ENCODE measurements at regions not wholly inside any gene's neighbourhood (a gene's known extent, or its start where the extent isn't known, plus 50 kb on each side); places are given as distances from the start of the nearest gene placed in this dataset.
"Not testable (repeated sequence)": the region's sequence is repeated elsewhere in the genome, so short reads cannot be mapped to it uniquely, and the experiment has no call there.

DNA sequence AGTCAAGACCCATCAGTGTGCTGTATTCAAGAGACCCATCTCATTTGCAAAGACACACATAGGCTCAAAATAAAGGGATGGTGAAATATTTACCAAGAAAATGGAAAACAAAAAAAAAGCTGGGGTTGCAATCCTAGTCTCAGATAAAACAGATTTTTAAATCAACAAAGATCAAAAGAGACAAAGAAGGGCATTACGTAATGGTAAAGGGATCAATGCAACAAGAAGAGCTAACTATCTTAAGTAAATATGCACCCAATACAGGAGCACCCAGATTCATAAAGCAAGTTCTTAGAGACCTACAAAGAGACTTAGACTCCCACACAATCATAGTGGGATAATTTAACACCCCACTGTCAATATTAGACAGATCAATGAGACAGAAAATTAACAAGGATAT is 343.5 kb downstream of the IRS1 start:
- FAIRE-seq; H4K20me1 ChIP-seq (ENCODE audit: insufficient read depth, low read length); intact Hi-C loops (cut with micrococcal nuclease; ENCODE audit: unreplicated experiment); H3K4me3 ChIP-seq (replicated peaks in 1 of 3; ENCODE audit: insufficient read depth in 1 of 3, low read depth in 2 of 3, low read length in 3 of 3); H3K79me2 ChIP-seq (ENCODE audit: insufficient read depth, low read length); H3K27me3 ChIP-seq (ENCODE audit: control insufficient read depth in 1 of 2, insufficient read depth in 2 of 2, low read length in 2 of 2); H2AFZ ChIP-seq (ENCODE audit: low read length); in situ Hi-C loops (cut with HindIII; ENCODE audit: extremely low pct_ligation_motif_present, low pct_unique_long_range_greater_than_20kb); H3K36me3 ChIP-seq (replicated peaks in 1 of 2; ENCODE audit: control insufficient read depth in 1 of 2, insufficient read depth in 2 of 2, low read length in 2 of 2); ATAC-seq; BruUV-seq (replicated peaks); H3K4me2 ChIP-seq (ENCODE audit: low read depth, low read length); H3K9ac ChIP-seq (ENCODE audit: insufficient read depth, low read depth, low read length); CTCF ChIA-PET (ENCODE audit: low intra/inter-chr PET ratio, low total read pairs); H3K27ac ChIP-seq (ENCODE audit: extremely low read length, insufficient read depth, low read length); TF ChIP-seq CREM (CRISPR knock-in tag; IDR thresholded peaks at IDR 0.05): not testable (repeated sequence)
- POLR2A ChIA-PET: interaction anchor here (1.7 kb wide), 1 partner anchor 22 kb away, joined by 4 read pairs; no protein-coding TSS in a partner anchor
- Histone ChIP-seq H3K4me1 (ENCODE audit: insufficient read depth, low read length) (peaks cover 26% of the 10 kb centered on the region; the same call in 1 of the 2 replicates), H3K9me3 (ENCODE audit: low read length) (peaks cover 36% of the 10 kb centered on the region)
- DNase-seq (ENCODE audit: low spot score): peak; percentile 28
- 21% methylated on average over 1 of the region's 1 CpG for WGBS (ENCODE audit: low lambda C conversion rate)
- TF ChIP-seq MED1 (CRISPR knock-in tag; IDR thresholded peaks at IDR 0.05) (peak; percentile 75), TRIM24 (CRISPR knock-in tag; IDR thresholded peaks at IDR 0.05) (peak; percentile 67; the same call in 1 of the 2 replicates), THAP11 (CRISPR knock-in tag; IDR thresholded peaks at IDR 0.05) (peak; percentile 52; the same call in 1 of the 2 replicates), TCF7 (IDR thresholded peaks at IDR 0.05; ENCODE audit: low read depth) (peak; percentile 87), CREM (IDR thresholded peaks at IDR 0.05) (peak; percentile 62; the same call in 1 of the 2 replicates), FOXA1 (IDR thresholded peaks at IDR 0.05) (0 out of 2 replicates have a peak, but pooled peaks have one; percentile 19), FOXA1 (CRISPR knock-in tag; IDR thresholded peaks at IDR 0.05) (peak; percentile 73), MAFK (conservative IDR thresholded peaks at IDR 0.05 in 1 of 2, IDR thresholded peaks at IDR 0.05 in 1 of 2; ENCODE audit: low read length in 2 of 2) (0 out of 4 replicates have a peak, but pooled peaks of 1 of the 2 experiments have one; percentile 9), GFI1 (CRISPR knock-in tag; IDR thresholded peaks at IDR 0.05; ENCODE audit: borderline replicate concordance) (peak; percentile 56; the same call in 1 of the 2 replicates), FOXA3 (CRISPR knock-in tag; IDR thresholded peaks at IDR 0.05) (peak; percentile 95), KLF16 (CRISPR knock-in tag; IDR thresholded peaks at IDR 0.05) (peak in 1 of 2 experiments; percentile 81; a peak in 2 of 4 replicates), HMG20A (CRISPR knock-in tag; IDR thresholded peaks at IDR 0.05; ENCODE audit: borderline replicate concordance) (peak; percentile 81; the same call in 1 of the 2 replicates), ZMYM4 (CRISPR knock-in tag; IDR thresholded peaks at IDR 0.05) (peak; percentile 80; the same call in 1 of the 2 replicates)
- TF ChIP-seq, protein P1, sequence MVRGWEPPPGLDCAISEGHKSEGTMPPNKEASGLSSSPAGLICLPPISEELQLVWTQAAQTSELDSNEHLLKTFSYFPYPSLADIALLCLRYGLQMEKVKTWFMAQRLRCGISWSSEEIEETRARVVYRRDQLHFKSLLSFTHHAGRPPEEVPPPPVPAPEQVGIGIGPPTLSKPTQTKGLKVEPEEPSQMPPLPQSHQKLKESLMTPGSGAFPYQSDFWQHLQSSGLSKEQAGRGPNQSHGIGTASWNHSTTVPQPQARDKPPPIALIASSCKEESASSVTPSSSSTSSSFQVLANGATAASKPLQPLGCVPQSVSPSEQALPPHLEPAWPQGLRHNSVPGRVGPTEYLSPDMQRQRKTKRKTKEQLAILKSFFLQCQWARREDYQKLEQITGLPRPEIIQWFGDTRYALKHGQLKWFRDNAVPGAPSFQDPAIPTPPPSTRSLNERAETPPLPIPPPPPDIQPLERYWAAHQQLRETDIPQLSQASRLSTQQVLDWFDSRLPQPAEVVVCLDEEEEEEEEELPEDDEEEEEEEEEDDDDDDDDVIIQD (CRISPR knock-in tag; IDR thresholded peaks at IDR 0.05; ENCODE audit: low read depth): peak; percentile 82; the same call in 1 of the 2 replicates
- TF ChIP-seq, protein P2, sequence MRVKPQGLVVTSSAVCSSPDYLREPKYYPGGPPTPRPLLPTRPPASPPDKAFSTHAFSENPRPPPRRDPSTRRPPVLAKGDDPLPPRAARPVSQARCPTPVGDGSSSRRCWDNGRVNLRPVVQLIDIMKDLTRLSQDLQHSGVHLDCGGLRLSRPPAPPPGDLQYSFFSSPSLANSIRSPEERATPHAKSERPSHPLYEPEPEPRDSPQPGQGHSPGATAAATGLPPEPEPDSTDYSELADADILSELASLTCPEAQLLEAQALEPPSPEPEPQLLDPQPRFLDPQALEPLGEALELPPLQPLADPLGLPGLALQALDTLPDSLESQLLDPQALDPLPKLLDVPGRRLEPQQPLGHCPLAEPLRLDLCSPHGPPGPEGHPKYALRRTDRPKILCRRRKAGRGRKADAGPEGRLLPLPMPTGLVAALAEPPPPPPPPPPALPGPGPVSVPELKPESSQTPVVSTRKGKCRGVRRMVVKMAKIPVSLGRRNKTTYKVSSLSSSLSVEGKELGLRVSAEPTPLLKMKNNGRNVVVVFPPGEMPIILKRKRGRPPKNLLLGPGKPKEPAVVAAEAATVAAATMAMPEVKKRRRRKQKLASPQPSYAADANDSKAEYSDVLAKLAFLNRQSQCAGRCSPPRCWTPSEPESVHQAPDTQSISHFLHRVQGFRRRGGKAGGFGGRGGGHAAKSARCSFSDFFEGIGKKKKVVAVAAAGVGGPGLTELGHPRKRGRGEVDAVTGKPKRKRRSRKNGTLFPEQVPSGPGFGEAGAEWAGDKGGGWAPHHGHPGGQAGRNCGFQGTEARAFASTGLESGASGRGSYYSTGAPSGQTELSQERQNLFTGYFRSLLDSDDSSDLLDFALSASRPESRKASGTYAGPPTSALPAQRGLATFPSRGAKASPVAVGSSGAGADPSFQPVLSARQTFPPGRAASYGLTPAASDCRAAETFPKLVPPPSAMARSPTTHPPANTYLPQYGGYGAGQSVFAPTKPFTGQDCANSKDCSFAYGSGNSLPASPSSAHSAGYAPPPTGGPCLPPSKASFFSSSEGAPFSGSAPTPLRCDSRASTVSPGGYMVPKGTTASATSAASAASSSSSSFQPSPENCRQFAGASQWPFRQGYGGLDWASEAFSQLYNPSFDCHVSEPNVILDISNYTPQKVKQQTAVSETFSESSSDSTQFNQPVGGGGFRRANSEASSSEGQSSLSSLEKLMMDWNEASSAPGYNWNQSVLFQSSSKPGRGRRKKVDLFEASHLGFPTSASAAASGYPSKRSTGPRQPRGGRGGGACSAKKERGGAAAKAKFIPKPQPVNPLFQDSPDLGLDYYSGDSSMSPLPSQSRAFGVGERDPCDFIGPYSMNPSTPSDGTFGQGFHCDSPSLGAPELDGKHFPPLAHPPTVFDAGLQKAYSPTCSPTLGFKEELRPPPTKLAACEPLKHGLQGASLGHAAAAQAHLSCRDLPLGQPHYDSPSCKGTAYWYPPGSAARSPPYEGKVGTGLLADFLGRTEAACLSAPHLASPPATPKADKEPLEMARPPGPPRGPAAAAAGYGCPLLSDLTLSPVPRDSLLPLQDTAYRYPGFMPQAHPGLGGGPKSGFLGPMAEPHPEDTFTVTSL (CRISPR knock-in tag; IDR thresholded peaks at IDR 0.05; ENCODE audit: borderline replicate concordance): peak; percentile 82; the same call in 1 of the 2 replicates
